Embryonic facial prominence (tissue), 1 donor: ENCODE measurements at regions not wholly inside any gene's neighbourhood (a gene's known extent, or its start where the extent isn't known, plus 50 kb on each side); places are given as distances from the start of the nearest gene placed in this dataset.
"Not testable (repeated sequence)": the region's sequence is repeated elsewhere in the genome, so short reads cannot be mapped to it uniquely, and the experiment has no call there.

Source experiments
- DNase-seq: peaks from one replicate; pipeline ENCODE4 v3.0.0-alpha.2; 2016; ENCODE audit errors: extremely low spot score

GRCh38 chr1:96414598-96414997 is 307.0 kb upstream of the PTBP2 start:
- no peak for DNase-seq

DNA sequence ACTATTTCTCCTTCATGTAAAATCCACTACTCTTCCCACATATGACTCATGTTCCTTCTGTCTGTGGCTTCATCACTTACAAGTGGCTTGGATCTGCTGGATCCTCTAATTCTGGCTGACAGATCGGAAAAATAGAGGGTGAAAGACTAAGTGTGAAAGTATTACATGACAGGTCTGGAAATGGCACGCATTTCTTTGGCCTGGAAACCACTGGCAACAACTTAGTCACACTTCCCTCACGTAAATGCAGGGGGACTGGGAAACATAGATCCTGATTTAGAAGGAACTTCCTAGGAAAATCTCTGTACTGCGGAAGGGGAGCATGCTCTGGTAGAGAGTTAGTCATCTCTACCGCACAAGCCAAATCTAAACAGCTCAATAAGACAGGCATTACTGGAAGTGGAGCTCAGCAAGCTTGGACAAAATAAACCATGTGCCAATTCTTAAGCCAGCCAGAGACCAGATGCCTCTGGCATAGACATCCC is 305.4 kb upstream of the PTBP2 start:
- DNase-seq: peak; percentile 66

GRCh38 chr1:96416701-96417444 is 304.7 kb upstream of the PTBP2 start:
- no peak for DNase-seq

GRCh38 chr1:96418969-96419368 is 302.6 kb upstream of the PTBP2 start:
- no peak for DNase-seq

DNA sequence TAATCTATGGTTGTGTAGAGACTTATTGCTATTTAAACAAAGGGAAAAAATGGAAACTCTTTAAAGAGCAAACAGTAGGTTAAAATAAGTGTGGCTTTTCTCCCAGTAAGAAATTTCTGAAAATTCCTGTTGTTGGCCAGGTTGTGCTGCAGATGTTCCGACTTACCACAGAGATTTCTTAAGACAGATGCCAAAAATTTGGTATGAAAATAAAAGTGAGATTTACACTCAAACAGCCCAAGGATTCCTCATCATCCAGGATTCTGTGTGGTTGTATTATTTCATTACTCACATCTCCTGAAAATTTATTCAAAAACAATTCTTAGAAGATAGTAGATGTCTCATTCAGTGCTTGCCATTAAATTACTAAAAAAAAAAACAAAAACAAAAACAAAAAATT is 296.7 kb upstream of the PTBP2 start:
- no peak for DNase-seq

DNA sequence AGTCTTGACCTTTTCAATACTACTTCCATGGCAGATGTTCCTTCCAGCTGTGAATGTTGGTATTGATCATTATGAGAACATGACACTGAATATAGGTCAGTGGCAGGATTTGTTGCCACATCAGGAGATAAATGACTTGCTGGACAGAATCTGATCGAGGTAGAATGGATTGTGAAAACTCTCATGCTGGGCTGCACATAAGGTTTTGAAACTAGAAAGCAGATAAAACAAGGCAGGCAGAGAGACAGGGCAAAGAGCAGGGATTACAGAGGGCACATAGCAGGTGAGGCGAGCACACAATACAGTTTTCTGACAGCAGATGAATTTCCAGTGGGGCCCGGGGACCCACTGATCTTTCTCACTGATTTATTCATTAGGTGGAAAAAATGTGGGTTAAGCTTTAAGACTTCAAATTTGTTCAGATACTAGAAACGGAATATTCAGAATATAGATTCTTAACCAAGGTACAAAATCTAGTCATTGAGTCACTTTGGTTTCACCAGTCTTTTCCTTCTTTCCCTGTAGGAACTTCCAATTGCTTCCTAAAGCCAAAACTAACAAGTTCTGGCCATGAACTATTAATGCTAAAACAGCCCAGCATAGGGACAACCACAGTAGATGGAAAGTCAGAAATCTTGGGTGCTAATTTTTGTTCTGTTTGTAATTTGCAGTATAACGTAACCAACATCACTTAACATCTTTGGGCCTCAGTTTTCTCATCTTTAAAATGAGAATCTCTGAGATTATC is 296.0 kb upstream of the PTBP2 start:
- DNase-seq: no peak

DNA sequence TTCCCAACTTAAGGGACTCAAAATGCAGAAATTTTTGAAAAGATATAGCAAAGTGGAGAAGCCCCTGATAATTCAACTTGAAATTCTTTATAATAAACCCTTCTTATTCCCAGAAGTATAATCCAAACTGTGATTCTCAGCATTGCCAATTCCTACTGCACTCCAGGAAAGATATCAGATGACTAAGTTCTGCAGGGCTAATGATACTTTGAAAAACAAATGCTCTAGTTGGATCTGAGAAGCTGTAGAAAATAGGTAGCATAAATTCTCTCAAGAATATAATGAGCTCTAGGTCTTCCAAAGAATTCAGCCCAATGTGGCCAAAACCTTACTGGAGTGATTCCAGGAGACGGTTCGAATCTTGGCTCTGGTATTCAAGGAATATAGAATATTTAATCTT is 294.0 kb upstream of the PTBP2 start:
- no peak for DNase-seq

- no peak for DNase-seq
These were observed 276.3 kb upstream of the PTBP2 start for GRCh38 chr1:96445302-96445701.

DNA sequence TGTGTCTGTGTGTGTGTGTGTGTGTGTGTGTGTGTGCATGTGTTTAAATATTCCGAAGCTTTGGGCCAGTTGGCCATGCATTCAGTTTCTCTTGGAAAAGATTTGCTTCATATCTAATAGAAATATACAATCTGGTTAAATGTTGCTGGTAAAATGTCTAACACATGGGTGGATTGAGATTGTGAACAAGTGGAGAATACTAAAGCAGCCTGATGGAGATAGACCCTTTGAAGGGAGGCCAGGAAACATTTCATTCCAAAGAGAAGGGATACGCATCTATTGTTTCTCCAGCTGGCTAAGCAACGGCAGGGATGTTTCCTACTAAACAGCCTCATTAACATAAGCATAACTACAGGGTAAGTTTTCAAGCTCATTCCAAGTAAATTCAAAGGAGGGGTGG is 257.5 kb upstream of the PTBP2 start:
- DNase-seq: peak; percentile 24

DNA sequence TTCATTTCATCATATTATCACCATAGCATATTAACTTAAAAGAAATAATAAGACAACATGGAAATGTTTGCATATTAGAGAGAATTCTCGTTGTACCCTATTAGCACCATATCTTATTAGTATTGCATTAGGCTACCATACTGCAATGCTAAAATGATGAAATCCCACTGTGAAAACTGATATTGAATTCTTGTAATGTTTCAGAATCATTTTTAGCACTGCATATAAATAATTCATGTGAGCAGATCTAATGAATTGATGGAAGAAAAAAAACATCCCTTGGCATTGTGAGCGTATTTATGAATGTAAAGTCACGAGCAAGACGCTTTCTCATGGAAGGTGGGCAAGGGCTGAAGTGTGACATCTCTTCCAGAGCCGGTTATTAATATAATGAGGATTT is 257.1 kb upstream of the PTBP2 start:
- no peak for DNase-seq

GRCh38 chr1:96464991-96465390 is 256.6 kb upstream of the PTBP2 start:
- DNase-seq: no peak

GRCh38 chr1:96465441-96465840 is 256.1 kb upstream of the PTBP2 start:
- DNase-seq: no peak

DNA sequence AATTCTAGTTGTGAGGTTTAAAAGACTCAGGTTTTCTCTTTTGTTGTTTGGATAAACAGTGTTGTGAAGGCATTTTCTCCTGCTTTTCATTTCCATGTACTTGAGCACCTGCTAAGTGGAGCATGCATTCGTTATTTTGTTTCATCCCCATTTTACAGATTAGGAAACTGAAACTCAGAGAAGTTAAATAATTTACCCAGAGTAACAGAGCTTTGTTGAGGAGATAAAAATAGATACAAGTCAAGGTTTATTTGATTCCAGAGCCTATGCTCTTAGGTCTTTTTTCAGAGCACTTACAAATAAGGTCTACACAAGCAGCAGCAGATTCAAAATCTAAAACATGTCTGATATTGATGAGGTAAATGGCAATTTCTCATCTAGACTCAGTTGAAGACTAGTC is 254.7 kb upstream of the PTBP2 start:
- DNase-seq: no peak

DNA sequence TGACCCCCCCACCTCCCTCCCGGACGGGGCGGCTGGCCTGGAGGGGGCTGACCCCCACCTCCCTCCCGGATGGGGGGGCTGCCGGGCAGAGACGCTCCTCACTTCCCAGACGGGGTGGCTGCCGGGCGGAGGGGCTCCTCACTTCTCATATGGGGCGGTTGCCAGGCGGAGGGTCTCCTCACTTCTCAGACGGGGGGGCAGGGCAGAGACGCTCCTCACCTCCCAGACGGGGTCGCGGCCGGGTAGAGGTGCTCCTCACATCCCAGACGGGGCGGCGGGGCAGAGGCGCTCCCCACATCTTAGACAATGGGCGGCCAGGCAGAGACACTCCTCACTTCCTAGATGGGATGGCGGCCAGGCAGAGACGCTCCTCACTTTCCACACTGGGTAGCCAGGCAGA is 251.9 kb upstream of the PTBP2 start:
- DNase-seq: not testable (repeated sequence)

GRCh38 chr1:96472471-96472870 is 249.1 kb upstream of the PTBP2 start:
- DNase-seq: no peak

GRCh38 chr1:96473791-96474434 is 247.7 kb upstream of the PTBP2 start:
- no peak for DNase-seq

GRCh38 chr1:96474985-96475743 is 246.4 kb upstream of the PTBP2 start:
- no peak for DNase-seq

- DNase-seq: no peak
These were observed 245.7 kb upstream of the PTBP2 start for GRCh38 chr1:96475903-96476302.

- no peak for DNase-seq
These were observed 243.4 kb upstream of the PTBP2 start for GRCh38 chr1:96478228-96478627.

- DNase-seq: no peak
These were observed 240.2 kb upstream of the PTBP2 start for GRCh38 chr1:96481409-96481808.

DNA sequence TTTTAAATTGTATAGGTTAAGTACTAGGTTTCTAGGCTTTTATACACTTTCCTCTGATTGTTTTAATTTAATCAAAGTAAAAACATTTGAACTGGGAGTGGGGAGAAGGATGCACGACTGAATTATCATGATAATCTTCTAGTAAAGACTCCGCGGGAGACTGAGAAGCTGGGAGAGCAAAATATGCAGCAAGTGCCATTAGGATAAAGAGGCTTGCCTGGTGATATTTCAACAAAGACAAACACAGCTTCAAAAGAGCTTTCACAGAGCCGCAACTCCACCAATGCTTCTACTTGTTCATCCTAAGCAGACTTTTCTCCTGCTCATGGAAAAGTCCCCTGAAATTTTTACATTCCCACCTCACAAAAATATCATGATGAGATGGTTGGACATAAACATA is 239.0 kb upstream of the PTBP2 start:
- DNase-seq: no peak

- DNase-seq: no peak
These were observed 234.2 kb upstream of the PTBP2 start for GRCh38 chr1:96487394-96487793.
